ENCODE measurements at regions not wholly inside any gene's neighbourhood (a gene's known extent, or its start where the extent isn't known, plus 50 kb on each side); places are given as distances from the start of the nearest gene placed in this dataset.
"Not testable (repeated sequence)": the region's sequence is repeated elsewhere in the genome, so short reads cannot be mapped to it uniquely, and the experiment has no call there.

GRCh38 chr7:4479367-4480039 is 202.6 kb upstream of the FOXK1 start (continued):
- TF ChIP-seq ZSCAN9 (CRISPR knock-in tag; IDR thresholded peaks at IDR 0.05; ENCODE audit: borderline replicate concordance) = no peak

- H3K9ac ChIP-seq (ENCODE audit: insufficient read depth, low read depth, low read length); H3K4me3 ChIP-seq (replicated peaks in 1 of 3; ENCODE audit: insufficient read depth in 1 of 3, low read depth in 2 of 3, low read length in 3 of 3); ATAC-seq; FAIRE-seq; BruUV-seq (replicated peaks); in situ Hi-C loops (cut with HindIII; ENCODE audit: extremely low pct_ligation_motif_present, low pct_unique_long_range_greater_than_20kb); H4K20me1 ChIP-seq (ENCODE audit: insufficient read depth, low read length); intact Hi-C loops (cut with micrococcal nuclease; ENCODE audit: unreplicated experiment); H3K27me3 ChIP-seq (ENCODE audit: control insufficient read depth in 1 of 2, insufficient read depth in 2 of 2, low read length in 2 of 2); H3K4me1 ChIP-seq (ENCODE audit: insufficient read depth, low read length); H2AFZ ChIP-seq (ENCODE audit: low read length); DNase-seq (ENCODE audit: low spot score); H3K36me3 ChIP-seq (replicated peaks in 1 of 2; ENCODE audit: control insufficient read depth in 1 of 2, insufficient read depth in 2 of 2, low read length in 2 of 2); H3K4me2 ChIP-seq (ENCODE audit: low read depth, low read length); H3K27ac ChIP-seq (ENCODE audit: extremely low read length, insufficient read depth, low read length); H3K79me2 ChIP-seq (ENCODE audit: insufficient read depth, low read length); POLR2A ChIA-PET: not testable (repeated sequence)
- peaks cover 20% of the 10 kb centered on the region for H3K9me3 ChIP-seq (ENCODE audit: low read length)
- 61% methylated on average over 11 of the region's 11 CpGs for WGBS (ENCODE audit: low lambda C conversion rate)
- CTCF ChIA-PET (ENCODE audit: low intra/inter-chr PET ratio, low total read pairs) = interaction anchor here (1.1 to 1.6 kb wide), 2 partner anchors 254 to 294 kb away, joined by 3 to 6 read pairs; no protein-coding TSS in a partner anchor
Observed at GRCh38 chr7:4480131-4480530, 202.0 kb upstream of the FOXK1 start.

GRCh38 chr7:4483851-4484250 is 198.2 kb upstream of the FOXK1 start:
- no TSS peak for BruUV-seq (replicated peaks)
- TF ChIP-seq, protein P1, sequence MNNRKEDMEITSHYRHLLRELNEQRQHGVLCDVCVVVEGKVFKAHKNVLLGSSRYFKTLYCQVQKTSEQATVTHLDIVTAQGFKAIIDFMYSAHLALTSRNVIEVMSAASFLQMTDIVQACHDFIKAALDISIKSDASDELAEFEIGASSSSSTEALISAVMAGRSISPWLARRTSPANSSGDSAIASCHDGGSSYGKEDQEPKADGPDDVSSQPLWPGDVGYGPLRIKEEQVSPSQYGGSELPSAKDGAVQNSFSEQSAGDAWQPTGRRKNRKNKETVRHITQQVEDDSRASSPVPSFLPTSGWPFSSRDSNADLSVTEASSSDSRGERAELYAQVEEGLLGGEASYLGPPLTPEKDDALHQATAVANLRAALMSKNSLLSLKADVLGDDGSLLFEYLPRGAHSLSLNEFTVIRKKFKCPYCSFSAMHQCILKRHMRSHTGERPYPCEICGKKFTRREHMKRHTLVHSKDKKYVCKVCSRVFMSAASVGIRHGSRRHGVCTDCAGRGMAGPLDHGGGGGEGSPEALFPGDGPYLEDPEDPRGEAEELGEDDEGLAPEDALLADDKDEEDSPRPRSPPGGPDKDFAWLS (CRISPR knock-in tag; IDR thresholded peaks at IDR 0.05; ENCODE audit: borderline replicate concordance) = no peak
- TF ChIP-seq ZBTB4 (CRISPR knock-in tag; IDR thresholded peaks at IDR 0.05; ENCODE audit: borderline replicate concordance) = no peak
- TF ChIP-seq ZSCAN21 (CRISPR knock-in tag; IDR thresholded peaks at IDR 0.05; ENCODE audit: borderline replicate concordance) = no peak
- no peak for TF ChIP-seq RAD51 (IDR thresholded peaks at IDR 0.05; ENCODE audit: borderline replicate concordance)
- TF ChIP-seq SNAI1 (CRISPR knock-in tag; IDR thresholded peaks at IDR 0.05; ENCODE audit: borderline replicate concordance) = no peak
- no peak for TF ChIP-seq THYN1 (CRISPR knock-in tag; IDR thresholded peaks at IDR 0.05; ENCODE audit: borderline replicate concordance, low read depth)
- peak; percentile 99 for TF ChIP-seq ZNF124 (CRISPR knock-in tag; IDR thresholded peaks at IDR 0.05)
- no peak for TF ChIP-seq YEATS2 (CRISPR knock-in tag; IDR thresholded peaks at IDR 0.05; ENCODE audit: borderline replicate concordance)
- no peak for TF ChIP-seq ZNF746 (CRISPR knock-in tag; IDR thresholded peaks at IDR 0.05)
- H3K27me3 ChIP-seq (ENCODE audit: control insufficient read depth in 1 of 2, insufficient read depth in 2 of 2, low read length in 2 of 2) = no peaks in the 10 kb centered on the region
- DNase-seq (ENCODE audit: low spot score) = no peak
- H3K36me3 ChIP-seq (replicated peaks in 1 of 2; ENCODE audit: control insufficient read depth in 1 of 2, insufficient read depth in 2 of 2, low read length in 2 of 2) = no peaks in the 10 kb centered on the region
- POLR2A ChIA-PET = no interaction called here
- H4K20me1 ChIP-seq (ENCODE audit: insufficient read depth, low read length) = no peaks in the 10 kb centered on the region
- CTCF ChIA-PET (ENCODE audit: low intra/inter-chr PET ratio, low total read pairs) = no interaction called here
- H3K9ac ChIP-seq (ENCODE audit: insufficient read depth, low read depth, low read length) = no peak overlapping the region
- H3K27ac ChIP-seq (ENCODE audit: extremely low read length, insufficient read depth, low read length) = no peak overlapping the region
- H3K79me2 ChIP-seq (ENCODE audit: insufficient read depth, low read length) = no peaks in the 10 kb centered on the region
- peaks cover 20% of the 10 kb centered on the region for H3K9me3 ChIP-seq (ENCODE audit: low read length)
- WGBS (ENCODE audit: low lambda C conversion rate) = 100% methylated on average over 1 of the region's 1 CpG
- H2AFZ ChIP-seq (ENCODE audit: low read length) = no peak overlapping the region
- intact Hi-C loops (cut with micrococcal nuclease; ENCODE audit: unreplicated experiment) (no loop called here), in situ Hi-C loops (cut with HindIII; ENCODE audit: extremely low pct_ligation_motif_present, low pct_unique_long_range_greater_than_20kb) (no loop called here)
- ATAC-seq = no peak
- no peaks in the 10 kb centered on the region for H3K4me1 ChIP-seq (ENCODE audit: insufficient read depth, low read length)
- H3K4me2 ChIP-seq (ENCODE audit: low read depth, low read length) = no peak overlapping the region
- H3K4me3 ChIP-seq (replicated peaks in 1 of 3; ENCODE audit: insufficient read depth in 1 of 3, low read depth in 2 of 3, low read length in 3 of 3) = no peak overlapping the region
- no peak for FAIRE-seq

Data from HepG2 (cell line).